ENCODE measurements at regions not wholly inside any gene's neighbourhood (a gene's known extent, or its start where the extent isn't known, plus 50 kb on each side); places are given as distances from the start of the nearest gene placed in this dataset.

GRCh38 chr12:74285773-74286172, 251.9 kb upstream of the ATXN7L3B start:
- TF ChIP-seq CTCF (IDR thresholded peaks at IDR 0.05) (no peak), EP300 (IDR thresholded peaks at IDR 0.05) (no peak)
